ENCODE measurements at regions not wholly inside any gene's neighbourhood (a gene's known extent, or its start where the extent isn't known, plus 50 kb on each side); places are given as distances from the start of the nearest gene placed in this dataset.

DNA sequence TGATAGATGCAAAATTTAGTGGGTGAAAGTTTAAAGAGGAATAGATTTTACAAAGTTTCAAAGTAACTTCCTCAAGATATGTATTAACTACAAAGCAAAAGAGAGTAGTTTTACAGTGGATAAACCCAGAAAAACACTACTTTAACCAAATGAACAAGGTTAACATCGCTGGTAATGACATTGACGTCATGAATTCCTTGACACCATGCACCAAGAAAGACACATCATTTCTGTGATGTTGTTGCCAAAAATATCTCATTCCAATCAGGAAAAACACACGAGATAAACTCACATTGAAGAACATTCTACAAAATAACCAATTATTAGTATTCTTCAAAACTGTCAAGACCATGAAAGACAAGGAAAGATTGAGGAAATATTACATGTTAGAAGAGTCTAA is 605.6 kb upstream of the SETBP1 start:
- TF ChIP-seq CTCF (conservative IDR thresholded peaks at IDR 0.05) (no peak), ZFX (IDR thresholded peaks at IDR 0.05) (no peak)
